DOHH2 (cell line): ENCODE measurements at regions not wholly inside any gene's neighbourhood (a gene's known extent, or its start where the extent isn't known, plus 50 kb on each side); places are given as distances from the start of the nearest gene placed in this dataset.

Experiments
- CTCF ChIP-seq: fragments of 200-600 bp; sonication (generic); IDR thresholded peaks from one replicate; pipeline ENCODE4 v1.5.1; 2014; ENCODE audit warnings: antibody characterized with exemption, mild to moderate bottlenecking, low read depth, low read length; ENCODE audit not compliant: poor library complexity, severe bottlenecking
- EZH2phosphoT487 ChIP-seq: fragments of 200-600 bp; sonication (generic); IDR thresholded peaks from 2 replicates; pipeline ENCODE4 v1.6.1; 2017; ENCODE audit warnings: borderline replicate concordance, mild to moderate bottlenecking, antibody characterized with exemption, low read length, moderate library complexity, mixed read lengths

- no peak for TF ChIP-seq CTCF
- TF ChIP-seq EZH2phosphoT487, result no peak
Measured at GRCh38 chr1:57722285-57722978, 298.6 kb upstream of the DAB1 start.
